ENCODE measurements at regions not wholly inside any gene's neighbourhood (a gene's known extent, or its start where the extent isn't known, plus 50 kb on each side); places are given as distances from the start of the nearest gene placed in this dataset.

- TF ChIP-seq, protein P1, sequence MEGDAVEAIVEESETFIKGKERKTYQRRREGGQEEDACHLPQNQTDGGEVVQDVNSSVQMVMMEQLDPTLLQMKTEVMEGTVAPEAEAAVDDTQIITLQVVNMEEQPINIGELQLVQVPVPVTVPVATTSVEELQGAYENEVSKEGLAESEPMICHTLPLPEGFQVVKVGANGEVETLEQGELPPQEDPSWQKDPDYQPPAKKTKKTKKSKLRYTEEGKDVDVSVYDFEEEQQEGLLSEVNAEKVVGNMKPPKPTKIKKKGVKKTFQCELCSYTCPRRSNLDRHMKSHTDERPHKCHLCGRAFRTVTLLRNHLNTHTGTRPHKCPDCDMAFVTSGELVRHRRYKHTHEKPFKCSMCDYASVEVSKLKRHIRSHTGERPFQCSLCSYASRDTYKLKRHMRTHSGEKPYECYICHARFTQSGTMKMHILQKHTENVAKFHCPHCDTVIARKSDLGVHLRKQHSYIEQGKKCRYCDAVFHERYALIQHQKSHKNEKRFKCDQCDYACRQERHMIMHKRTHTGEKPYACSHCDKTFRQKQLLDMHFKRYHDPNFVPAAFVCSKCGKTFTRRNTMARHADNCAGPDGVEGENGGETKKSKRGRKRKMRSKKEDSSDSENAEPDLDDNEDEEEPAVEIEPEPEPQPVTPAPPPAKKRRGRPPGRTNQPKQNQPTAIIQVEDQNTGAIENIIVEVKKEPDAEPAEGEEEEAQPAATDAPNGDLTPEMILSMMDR (IDR thresholded peaks at IDR 0.05): no peak
- TF ChIP-seq EP300 (IDR thresholded peaks at IDR 0.05) (no peak), POLR2A (IDR thresholded peaks at IDR 0.05) (no peak), POLR2AphosphoS5 (IDR thresholded peaks at IDR 0.05) (no peak)
Measured at GRCh38 chr9:19914044-19914443, 125.2 kb upstream of the SLC24A2 start.

Data from suprapubic skin (tissue), 4 donors.